Ovary (tissue), 7 donors: ENCODE measurements at regions not wholly inside any gene's neighbourhood (a gene's known extent, or its start where the extent isn't known, plus 50 kb on each side); places are given as distances from the start of the nearest gene placed in this dataset.

Experiments
- DNase-seq, 5 donors: peaks; one replicate each; pipeline ENCODE4 v3.0.0-alpha.2; 2019 to 2020
- H3K27ac ChIP-seq, 2 donors: fragments of 200-600 bp; one replicate each; pipeline versions ENCODE4 v1.5.1 to v1.8.0; 2019 to 2022
- H3K27me3 ChIP-seq: fragments of 200-600 bp; one replicate; pipeline ENCODE4 v1.8.0; 2022
- H3K36me3 ChIP-seq: fragments of 200-600 bp; sonication (generic); one replicate; pipeline ENCODE4 v1.5.1; 2019
- H3K4me1 ChIP-seq: one replicate; pipeline ENCODE4 v1.8.1; 2013; ENCODE audit warnings: mild to moderate bottlenecking, moderate library complexity; ENCODE audit not compliant: insufficient read depth
- H3K4me3 ChIP-seq: fragments of 200-600 bp; sonication (generic); one replicate; pipeline ENCODE4 v1.5.1; 2017
- H3K9me3 ChIP-seq, 2 donors: fragments of 200-600 bp in 1 of 2; sonication (generic) in 1 of 2; one replicate each; pipeline versions ENCODE4 v1.5.1 to v1.8.1; 2013 to 2019; ENCODE audit warnings: mild to moderate bottlenecking in 1 of 2, moderate library complexity in 1 of 2
- CTCF ChIP-seq, 3 donors: fragments of 450-650 bp in 2 of 3; fragments of 200-600 bp in 1 of 3; IDR thresholded peaks; one replicate each; pipeline versions ENCODE4 v1.5.1 to v1.8.0; 2016 to 2022; ENCODE audit warnings: antibody characterized with exemption in 3 of 3, mild to moderate bottlenecking in 1 of 3
- EP300 ChIP-seq: sonication (generic); formaldehyde crosslinking; IDR thresholded peaks from one replicate; pipeline ENCODE4 v1.6.1; 2017; ENCODE audit warnings: antibody characterized with exemption
- POLR2A ChIP-seq: fragments of 450-650 bp; IDR thresholded peaks from one replicate; pipeline ENCODE4 v1.6.1; 2017; ENCODE audit warnings: antibody characterized with exemption, mild to moderate bottlenecking, moderate library complexity
- WGBS, 3 donors: extraction: QIAGEN DNeasy Blood & Tissue Kit in 1 of 3; methylation state at CpG; one replicate each; pipeline versions ENCODE4 v1.1.5 to v1.1.7; 2013 to 2017; 5-methylcytosine and 5-hydroxymethylcytosine counted together
- intact Hi-C, 4 donors: fragments of 100-400 bp; cut with DNase I; formaldehyde crosslinking; loops; one replicate each; pipeline versions ENCODE4 v1.11.0 to v1.15.1; 2022 to 2023
- donor health status: DM: no; HTN: no; CAD: no; lungs with moderate emphysema.
- donor health status: DM: no; HTN: no; CAD: no.
- donor health status: Bipolar disorder and iron deficiency.
- donor health status: DM: no; HTN: no; CAD: no.
- donor health status: DM: yes; HTN: yes; CAD: no.

GRCh38 chr1:195574511-195574910 lies 1033.7 kb downstream of the KCNT2 start:
- no peak for DNase-seq
- intact Hi-C loops = no loop called here
- Histone ChIP-seq H3K4me3 (no peak overlapping the region), H3K27ac (no peak overlapping the region), H3K4me1 (peaks cover 4% of the 10 kb centered on the region), H3K36me3 (no peaks in the 10 kb centered on the region), H3K9me3 (no peaks in the 10 kb centered on the region), H3K27me3 (no peaks in the 10 kb centered on the region)
- TF ChIP-seq POLR2A = no peak
- no peak for TF ChIP-seq EP300
- no peak for TF ChIP-seq CTCF (IDR thresholded peaks at IDR 0.05)

- Histone ChIP-seq H3K27me3 (no peaks in the 10 kb centered on the region), H3K36me3 (no peaks in the 10 kb centered on the region), H3K9me3 (no peaks in the 10 kb centered on the region), H3K4me1 (no peaks in the 10 kb centered on the region), H3K4me3 (no peak overlapping the region), H3K27ac (no peak overlapping the region)
- no peak for DNase-seq
- intact Hi-C loops = no loop called here
- TF ChIP-seq POLR2A (no peak), CTCF (IDR thresholded peaks at IDR 0.05) (no peak), EP300 (no peak)
- 87 to 93% (median 87%) methylated on average over 3 of the region's 3 CpGs for WGBS, 3 donors
These were observed 1038.3 kb downstream of the KCNT2 start for GRCh38 chr1:195569934-195570333.

GRCh38 chr1:195568389-195568788 lies 1039.9 kb downstream of the KCNT2 start:
- Histone ChIP-seq H3K9me3 (no peaks in the 10 kb centered on the region), H3K27ac (no peak overlapping the region), H3K36me3 (no peaks in the 10 kb centered on the region), H3K27me3 (no peaks in the 10 kb centered on the region), H3K4me1 (no peaks in the 10 kb centered on the region), H3K4me3 (no peak overlapping the region)
- intact Hi-C loops = no loop called here
- no peak for DNase-seq
- TF ChIP-seq EP300 (no peak), CTCF (IDR thresholded peaks at IDR 0.05) (no peak), POLR2A (no peak)

- Histone ChIP-seq H3K4me3 (no peak overlapping the region), H3K27ac (no peak overlapping the region), H3K9me3 (no peaks in the 10 kb centered on the region), H3K27me3 (no peaks in the 10 kb centered on the region), H3K36me3 (no peaks in the 10 kb centered on the region), H3K4me1 (no peaks in the 10 kb centered on the region)
- intact Hi-C loops = no loop called here
- no peak for DNase-seq
- 95 to 96% (median 96%) methylated on average over 2 of the region's 2 CpGs for WGBS, 3 donors
- TF ChIP-seq CTCF (IDR thresholded peaks at IDR 0.05) = no peak
These were observed 1046.2 kb downstream of the KCNT2 start for GRCh38 chr1:195562074-195562473.
